NCI-H526 (cell line): ENCODE measurements at regions not wholly inside any gene's neighbourhood (a gene's known extent, or its start where the extent isn't known, plus 50 kb on each side); places are given as distances from the start of the nearest gene placed in this dataset.
"Not testable (repeated sequence)": the region's sequence is repeated elsewhere in the genome, so short reads cannot be mapped to it uniquely, and the experiment has no call there.

ENCODE experiments used
- DNase-seq, 2 experiments: peaks; one replicate each; lab custom pipeline; 2025; lab: John Stamatoyannopoulos, UW

- peak; percentile 47 to 66 for DNase-seq
Observed at GRCh38 chr22:48919187-48919590, 908.5 kb downstream of the BRD1 start.

- peak; percentile 12 to 52 for DNase-seq
Observed at GRCh38 chr22:48918585-48919186, 909.0 kb downstream of the BRD1 start.

GRCh38 chr22:48912356-48913066 is 915.2 kb downstream of the BRD1 start:
- not testable (repeated sequence) for DNase-seq

DNA sequence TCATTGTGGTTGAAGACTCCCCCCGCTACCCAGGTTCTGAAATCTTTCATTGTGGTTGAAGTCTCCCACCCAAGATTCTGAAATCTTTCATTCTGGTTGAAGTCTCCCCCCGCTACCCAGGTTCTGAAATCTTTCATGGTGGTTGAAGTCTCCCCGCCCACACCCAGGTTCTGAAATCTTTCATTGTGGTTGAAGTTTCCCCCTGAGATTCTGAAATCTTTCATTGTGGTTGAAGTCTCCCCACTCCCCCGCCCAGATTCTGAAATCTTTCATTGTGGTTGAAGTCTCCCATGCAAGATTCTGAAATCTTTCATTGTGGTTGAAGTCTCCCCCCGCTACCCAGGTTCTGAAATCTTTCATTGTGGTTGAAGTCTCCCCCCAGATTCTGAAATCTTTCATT is 916.0 kb downstream of the BRD1 start:
- not testable (repeated sequence) for DNase-seq

DNA sequence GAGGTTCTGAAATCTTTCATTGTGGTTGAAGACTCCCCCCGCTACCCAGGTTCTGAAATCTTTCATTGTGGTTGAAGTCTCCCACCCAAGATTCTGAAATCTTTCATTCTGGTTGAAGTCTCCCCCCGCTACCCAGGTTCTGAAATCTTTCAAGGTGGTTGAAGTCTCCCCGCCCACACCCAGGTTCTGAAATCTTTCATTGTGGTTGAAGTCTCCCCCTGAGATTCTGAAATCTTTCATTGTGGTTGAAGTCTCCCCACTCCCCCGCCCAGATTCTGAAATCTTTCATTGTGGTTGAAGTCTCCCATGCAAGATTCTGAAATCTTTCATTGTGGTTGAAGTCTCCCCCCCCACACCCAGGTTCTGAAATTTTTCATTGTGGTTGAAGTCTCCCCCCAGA is 916.6 kb downstream of the BRD1 start:
- DNase-seq = not testable (repeated sequence)

GRCh38 chr22:48908547-48908946 is 919.1 kb downstream of the BRD1 start:
- no peak for DNase-seq

- DNase-seq = no peak
Observed at GRCh38 chr22:48907591-48907990, 920.1 kb downstream of the BRD1 start.

- no peak for DNase-seq
Observed at GRCh38 chr22:48906216-48906835, 921.3 kb downstream of the BRD1 start.

DNA sequence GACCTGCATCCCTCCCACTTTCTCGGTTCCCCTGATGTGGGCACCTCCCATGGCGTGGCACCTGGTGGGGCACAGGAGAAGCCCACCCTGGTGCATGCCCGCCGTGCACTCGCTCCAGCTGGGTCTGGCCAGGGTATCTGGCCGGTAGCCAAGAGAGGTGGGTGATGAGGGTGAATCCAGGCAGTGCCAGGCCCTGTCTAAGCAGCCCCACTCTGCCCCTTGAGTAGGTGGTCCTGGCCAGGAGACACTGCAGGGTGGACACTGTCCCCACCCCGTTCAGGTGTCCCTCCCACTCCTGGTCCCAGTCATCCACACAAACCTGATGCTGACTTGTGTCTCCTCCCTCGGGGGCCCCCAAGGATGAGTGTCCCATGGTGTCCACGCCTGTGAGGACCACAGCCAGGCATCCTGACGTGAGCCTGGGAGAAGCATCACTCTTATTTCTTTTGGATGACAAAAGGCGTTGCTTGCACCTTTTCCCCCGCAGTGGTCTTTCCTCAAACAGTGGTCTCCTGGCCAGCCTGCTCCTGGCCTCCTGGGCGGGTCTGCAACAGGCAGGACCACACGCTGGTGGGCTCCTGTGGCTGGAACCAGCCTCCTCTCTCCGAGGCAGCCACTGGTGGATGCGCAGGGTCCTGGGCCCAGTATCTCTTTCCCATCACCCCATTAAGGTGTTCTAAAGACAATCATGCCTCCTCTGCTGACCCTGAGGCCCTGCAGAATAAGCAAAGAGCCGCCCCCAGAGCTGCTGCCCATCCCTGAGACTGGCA is 922.3 kb downstream of the BRD1 start:
- no peak for DNase-seq

DNA sequence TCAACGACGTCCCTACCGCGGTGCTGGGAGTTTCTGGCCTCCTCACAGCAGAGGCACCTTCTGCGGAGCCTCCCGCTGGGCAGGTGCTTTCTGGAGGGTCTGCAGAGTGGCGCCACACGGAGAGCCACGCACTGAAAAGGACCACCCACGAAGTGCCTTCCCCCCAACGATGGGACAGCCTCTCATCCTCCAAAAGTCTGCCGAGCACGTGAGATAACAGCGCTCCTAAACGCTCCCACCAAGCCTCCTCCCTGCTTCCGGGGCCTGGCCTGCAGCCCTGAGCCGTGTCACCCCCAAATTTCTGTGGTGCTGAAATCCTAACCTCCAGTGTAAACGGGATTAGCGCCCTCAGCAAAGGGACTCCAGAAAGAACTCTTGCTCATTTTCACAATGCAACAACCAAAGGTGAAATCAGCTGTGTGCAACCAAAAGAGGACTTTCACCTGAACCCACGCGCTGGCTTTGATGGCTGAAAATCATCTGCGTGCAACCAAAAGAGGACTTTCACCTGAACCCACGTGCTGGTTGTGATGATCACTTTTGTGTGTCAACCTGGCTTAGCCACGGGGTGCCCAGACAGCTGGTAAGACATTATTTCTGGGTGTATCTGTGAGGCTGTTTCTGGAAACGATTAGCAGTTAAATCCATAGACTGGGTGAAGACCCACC is 924.6 kb downstream of the BRD1 start:
- DNase-seq = no peak

- DNase-seq = no peak
Observed at GRCh38 chr22:48902001-48902869, 925.4 kb downstream of the BRD1 start.

DNA sequence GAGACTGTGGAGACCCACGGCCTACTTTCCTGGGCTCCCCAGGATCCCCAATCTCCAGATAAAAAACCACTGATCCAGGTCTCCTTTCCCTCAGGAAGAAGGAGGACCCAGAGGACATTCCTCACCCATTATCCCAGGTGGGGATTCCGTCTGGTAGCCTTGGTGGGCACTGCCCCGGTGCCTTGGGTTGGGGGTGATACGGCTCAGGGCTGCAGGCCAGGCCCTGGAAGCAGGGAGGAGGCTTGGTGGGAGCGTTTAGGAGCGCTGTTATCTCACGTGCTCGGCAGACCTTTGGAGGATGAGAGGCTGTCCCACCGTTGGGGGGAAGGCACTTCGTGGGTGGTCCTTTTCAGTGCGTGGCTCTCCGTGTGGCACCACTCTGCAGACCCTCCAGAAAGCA is 926.3 kb downstream of the BRD1 start:
- no peak for DNase-seq

- DNase-seq = no peak
Observed at GRCh38 chr22:48900626-48901025, 927.0 kb downstream of the BRD1 start.

- DNase-seq = no peak
Observed at GRCh38 chr22:48900327-48900597, 927.4 kb downstream of the BRD1 start.

GRCh38 chr22:48899523-48900326 is 927.9 kb downstream of the BRD1 start:
- no peak for DNase-seq

DNA sequence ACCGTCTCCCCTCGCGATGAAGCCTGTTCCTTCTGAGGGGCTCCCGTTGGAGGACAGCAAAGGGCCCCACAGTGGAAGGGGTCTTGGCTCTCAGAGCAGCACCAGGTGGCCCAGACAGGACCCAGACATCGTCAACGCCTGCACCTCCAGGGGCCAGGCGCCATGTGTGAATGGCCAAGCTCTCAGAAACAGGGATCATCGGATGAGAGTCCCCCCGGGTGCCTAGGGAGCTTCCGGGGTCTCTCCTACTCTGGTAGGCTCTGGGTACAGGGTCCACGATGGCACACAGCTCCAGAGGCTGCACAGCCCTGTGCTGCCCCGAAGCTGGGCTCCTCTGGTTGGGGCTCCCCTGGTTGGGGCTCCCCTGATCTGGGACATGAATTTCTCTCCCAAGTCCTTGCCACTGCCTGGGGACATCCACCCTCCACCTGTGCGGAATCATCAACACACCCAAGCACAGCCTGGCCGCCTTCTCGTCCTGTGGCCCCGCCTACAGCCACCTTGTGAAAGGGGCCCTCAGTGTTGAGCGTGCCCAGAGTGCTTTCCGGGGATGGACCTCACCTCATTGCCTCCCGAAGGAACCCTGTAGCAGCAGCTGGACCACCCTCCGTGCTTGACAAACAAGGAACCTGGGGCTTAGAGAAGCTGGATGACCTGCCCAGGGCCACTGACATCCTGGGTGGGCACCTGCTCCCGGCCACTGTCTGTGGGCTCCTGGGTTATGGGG is 929.0 kb downstream of the BRD1 start:
- no peak for DNase-seq

DNA sequence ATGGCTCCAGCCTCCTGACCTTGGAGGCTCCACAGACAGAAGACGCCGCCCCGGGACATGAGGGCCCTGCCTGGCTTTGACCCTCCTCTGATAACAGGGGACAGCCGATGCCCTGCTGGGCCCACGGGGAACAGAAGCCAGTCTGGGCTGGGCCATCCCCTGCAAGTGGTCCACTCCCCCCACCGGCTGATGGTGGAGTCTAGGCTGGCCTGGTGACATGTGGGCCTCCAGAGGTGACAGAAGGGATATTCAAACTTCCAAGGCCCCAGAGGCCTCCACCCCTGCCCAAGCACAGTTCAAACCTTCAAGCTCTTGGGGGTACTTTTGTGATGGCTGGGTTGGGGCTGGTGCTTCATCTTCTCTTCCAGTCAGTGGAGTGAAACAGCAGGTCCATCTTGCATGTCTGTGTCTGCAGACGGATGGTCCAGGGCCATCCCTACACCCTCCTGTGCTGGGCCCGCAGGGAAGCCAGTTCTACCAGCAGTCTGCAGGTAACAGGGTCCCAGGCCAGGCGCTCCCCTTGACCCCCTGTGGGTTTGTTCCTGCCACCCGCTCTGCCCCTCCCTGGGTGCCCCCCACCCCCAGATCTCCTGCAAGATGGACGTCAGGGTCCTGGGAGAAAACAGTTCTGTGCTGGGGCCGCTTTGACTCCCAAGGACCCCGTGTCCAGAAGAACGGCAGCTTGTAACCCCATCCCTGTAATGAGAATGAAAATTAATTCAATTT is 929.9 kb downstream of the BRD1 start:
- no peak for DNase-seq

GRCh38 chr22:48896766-48897644 is 930.7 kb downstream of the BRD1 start:
- no peak for DNase-seq
